ENCODE measurements at regions not wholly inside any gene's neighbourhood (a gene's known extent, or its start where the extent isn't known, plus 50 kb on each side); places are given as distances from the start of the nearest gene placed in this dataset.
A peak's percentile ranks its signal among the peaks of the same experiment; 100 is the strongest.

GRCh38 chr12:19053218-19053617 lies 76.3 kb upstream of the PLEKHA5 start:
- H3K4me1 Mint-ChIP-seq (ENCODE audit: low read depth): peaks cover 4% of the 10 kb centered on the region
- no peaks in the 10 kb centered on the region for H3K27me3 Mint-ChIP-seq
- H3K27ac Mint-ChIP-seq: no peak overlapping the region
- no peaks in the 10 kb centered on the region for H3K36me3 Mint-ChIP-seq (ENCODE audit: insufficient read depth)
- no peak for TF ChIP-seq CTCF (IDR thresholded peaks at IDR 0.05; ENCODE audit: unreplicated experiment)
- no peaks in the 10 kb centered on the region for H3K9me3 Mint-ChIP-seq (ENCODE audit: low read depth)
- H3K4me3 Mint-ChIP-seq (ENCODE audit: low read depth): no peak overlapping the region
- DNase-seq (ENCODE audit: low spot score, unreplicated experiment): no peak

GRCh38 chr12:19054035-19054434 lies 75.5 kb upstream of the PLEKHA5 start:
- Mint-ChIP-seq H3K9me3 (ENCODE audit: low read depth) (no peaks in the 10 kb centered on the region), H3K4me3 (ENCODE audit: low read depth) (no peak overlapping the region), H3K4me1 (ENCODE audit: low read depth) (peaks cover 9% of the 10 kb centered on the region), H3K36me3 (ENCODE audit: insufficient read depth) (no peaks in the 10 kb centered on the region), H3K27ac (no peak overlapping the region), H3K27me3 (no peaks in the 10 kb centered on the region)
- no peak for DNase-seq (ENCODE audit: low spot score, unreplicated experiment)
- TF ChIP-seq CTCF (IDR thresholded peaks at IDR 0.05; ENCODE audit: unreplicated experiment): no peak

- Mint-ChIP-seq H3K9me3 (ENCODE audit: low read depth) (no peaks in the 10 kb centered on the region), H3K27me3 (no peaks in the 10 kb centered on the region), H3K27ac (no peak overlapping the region), H3K4me3 (ENCODE audit: low read depth) (no peak overlapping the region), H3K4me1 (ENCODE audit: low read depth) (peaks cover 9% of the 10 kb centered on the region), H3K36me3 (ENCODE audit: insufficient read depth) (no peaks in the 10 kb centered on the region)
- TF ChIP-seq CTCF (IDR thresholded peaks at IDR 0.05; ENCODE audit: unreplicated experiment): no peak
- DNase-seq (ENCODE audit: low spot score, unreplicated experiment): no peak
Observed at GRCh38 chr12:19055589-19055988, 73.9 kb upstream of the PLEKHA5 start.

GRCh38 chr12:19058235-19059021 lies 71.1 kb upstream of the PLEKHA5 start:
- no peak for TF ChIP-seq CTCF (IDR thresholded peaks at IDR 0.05; ENCODE audit: unreplicated experiment)
- H3K36me3 Mint-ChIP-seq (ENCODE audit: insufficient read depth): no peaks in the 10 kb centered on the region
- no peaks in the 10 kb centered on the region for H3K27me3 Mint-ChIP-seq
- no peak overlapping the region for H3K27ac Mint-ChIP-seq
- H3K4me3 Mint-ChIP-seq (ENCODE audit: low read depth): no peak overlapping the region
- H3K4me1 Mint-ChIP-seq (ENCODE audit: low read depth): peaks cover 11% of the 10 kb centered on the region
- DNase-seq (ENCODE audit: low spot score, unreplicated experiment): no peak
- peaks cover 4% of the 10 kb centered on the region for H3K9me3 Mint-ChIP-seq (ENCODE audit: low read depth)

- Mint-ChIP-seq H3K27ac (peak overlapping the region; percentile 88), H3K9me3 (ENCODE audit: low read depth) (peaks cover 4% of the 10 kb centered on the region), H3K36me3 (ENCODE audit: insufficient read depth) (no peaks in the 10 kb centered on the region), H3K4me3 (ENCODE audit: low read depth) (peak overlapping the region; percentile 15), H3K4me1 (ENCODE audit: low read depth) (peaks cover 34% of the 10 kb centered on the region), H3K27me3 (no peaks in the 10 kb centered on the region)
- DNase-seq (ENCODE audit: low spot score, unreplicated experiment): no peak
- TF ChIP-seq CTCF (IDR thresholded peaks at IDR 0.05; ENCODE audit: unreplicated experiment): no peak
Observed at GRCh38 chr12:19064713-19065112, 64.8 kb upstream of the PLEKHA5 start.
